OCI-LY3 (cell line): ENCODE measurements at regions not wholly inside any gene's neighbourhood (a gene's known extent, or its start where the extent isn't known, plus 50 kb on each side); places are given as distances from the start of the nearest gene placed in this dataset.

Source experiments
- CTCF ChIP-seq: fragments of 200-600, 300-600 bp; sonication (generic); IDR thresholded peaks from 2 replicates; pipeline ENCODE4 v1.5.1; 2014; ENCODE audit warnings: antibody characterized with exemption, low read length, low read depth
- EZH2phosphoT487 ChIP-seq: fragments of 200-600 bp; shearing (Covaris generic); IDR thresholded peaks from 2 replicates; pipeline ENCODE4 v1.6.1; 2018; ENCODE audit warnings: antibody characterized with exemption, mixed run types, low read depth

GRCh38 chr14:48665077-48665784, 920.9 kb downstream of the RPS29 start:
- TF ChIP-seq CTCF, result no peak
- no peak for TF ChIP-seq EZH2phosphoT487
